Stomach (tissue), 4 donors: ENCODE measurements at regions not wholly inside any gene's neighbourhood (a gene's known extent, or its start where the extent isn't known, plus 50 kb on each side); places are given as distances from the start of the nearest gene placed in this dataset.

ENCODE experiments used
- POLR2AphosphoS5 ChIP-seq, 3 donors: sonication (generic); formaldehyde crosslinking; IDR thresholded peaks; one replicate each; pipeline ENCODE4 v1.6.1; 2016; ENCODE audit warnings: antibody characterized with exemption in 3 of 3
- TF ChIP-seq, protein P1 (sequence below), 7 experiments: fragments of 450-650 bp in 4 of 7; fragments of 200-600 bp in 3 of 7; sonication (generic) in 3 of 7; IDR thresholded peaks; one replicate each; pipeline ENCODE4 v1.5.1; 2016 to 2019; ENCODE audit warnings: antibody characterized with exemption in 7 of 7, control low read depth in 2 of 7, mild to moderate bottlenecking in 1 of 7

DNA sequence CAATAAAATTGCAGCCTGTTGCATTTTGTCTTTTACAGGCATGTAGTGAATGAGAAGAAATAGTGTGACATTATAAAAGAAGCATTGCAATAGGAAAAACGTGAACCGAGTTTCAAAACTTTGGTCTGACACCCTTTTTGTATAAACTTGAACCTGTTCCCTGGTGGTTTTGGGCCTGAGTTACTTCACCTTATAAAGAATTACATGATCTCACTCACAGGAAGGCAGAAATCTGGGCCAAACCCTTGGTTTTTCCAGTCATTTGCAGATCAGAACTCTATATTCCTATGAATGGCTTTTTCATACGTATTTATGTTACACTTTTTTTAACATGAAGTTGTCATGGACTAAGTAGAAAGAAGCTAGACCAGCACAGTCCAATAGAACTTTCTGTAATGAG is 138.5 kb upstream of the FLRT2 start:
- no peak for TF ChIP-seq POLR2AphosphoS5 (IDR thresholded peaks at IDR 0.05)
- TF ChIP-seq, protein P1, sequence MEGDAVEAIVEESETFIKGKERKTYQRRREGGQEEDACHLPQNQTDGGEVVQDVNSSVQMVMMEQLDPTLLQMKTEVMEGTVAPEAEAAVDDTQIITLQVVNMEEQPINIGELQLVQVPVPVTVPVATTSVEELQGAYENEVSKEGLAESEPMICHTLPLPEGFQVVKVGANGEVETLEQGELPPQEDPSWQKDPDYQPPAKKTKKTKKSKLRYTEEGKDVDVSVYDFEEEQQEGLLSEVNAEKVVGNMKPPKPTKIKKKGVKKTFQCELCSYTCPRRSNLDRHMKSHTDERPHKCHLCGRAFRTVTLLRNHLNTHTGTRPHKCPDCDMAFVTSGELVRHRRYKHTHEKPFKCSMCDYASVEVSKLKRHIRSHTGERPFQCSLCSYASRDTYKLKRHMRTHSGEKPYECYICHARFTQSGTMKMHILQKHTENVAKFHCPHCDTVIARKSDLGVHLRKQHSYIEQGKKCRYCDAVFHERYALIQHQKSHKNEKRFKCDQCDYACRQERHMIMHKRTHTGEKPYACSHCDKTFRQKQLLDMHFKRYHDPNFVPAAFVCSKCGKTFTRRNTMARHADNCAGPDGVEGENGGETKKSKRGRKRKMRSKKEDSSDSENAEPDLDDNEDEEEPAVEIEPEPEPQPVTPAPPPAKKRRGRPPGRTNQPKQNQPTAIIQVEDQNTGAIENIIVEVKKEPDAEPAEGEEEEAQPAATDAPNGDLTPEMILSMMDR (IDR thresholded peaks at IDR 0.05), result no peak
